Endodermal cell (in vitro differentiated cells): ENCODE measurements at regions not wholly inside any gene's neighbourhood (a gene's known extent, or its start where the extent isn't known, plus 50 kb on each side); places are given as distances from the start of the nearest gene placed in this dataset.

Experiments used
- DNase-seq: peaks from one replicate; pipeline ENCODE4 v3.0.0-alpha.2; 2017
- H3K27ac ChIP-seq: 2 replicates; pipeline ENCODE4 v1.5.1; 2013; ENCODE audit warnings: mild to moderate bottlenecking, low read depth, low read length, moderate library complexity
- H3K27me3 ChIP-seq: 2 replicates; pipeline ENCODE4 v1.6.1; 2013; ENCODE audit warnings: mild to moderate bottlenecking, low read length, moderate library complexity; ENCODE audit not compliant: insufficient read depth, control insufficient read depth, poor library complexity, severe bottlenecking
- H3K36me3 ChIP-seq: 2 replicates; pipeline ENCODE4 v1.7.0; 2013; ENCODE audit warnings: mild to moderate bottlenecking, low read length, moderate library complexity; ENCODE audit not compliant: control insufficient read depth, insufficient read depth
- H3K4me1 ChIP-seq: one replicate; pipeline ENCODE4 v1.7.0; 2013; ENCODE audit warnings: low read length; ENCODE audit not compliant: control insufficient read depth, insufficient read depth
- H3K4me3 ChIP-seq: 2 replicates; pipeline ENCODE4 v1.5.1; 2013; ENCODE audit warnings: mild to moderate bottlenecking, low read length, moderate library complexity
- H3K9ac ChIP-seq: 2 replicates; pipeline ENCODE4 v1.6.1; 2013; ENCODE audit warnings: mild to moderate bottlenecking, low read length, moderate library complexity; ENCODE audit not compliant: poor library complexity, severe bottlenecking; ENCODE audit errors: extremely low read depth
- H3K9me3 ChIP-seq: 2 replicates; pipeline ENCODE4 v1.6.1; 2013; ENCODE audit warnings: mild to moderate bottlenecking, low read length, moderate library complexity; ENCODE audit not compliant: control insufficient read depth
- H3K27ac Mint-ChIP-seq: 2 replicates; pipeline ENCODE4 v1.8.0; 2020; ENCODE audit warnings: mixed read lengths
- H3K27me3 Mint-ChIP-seq: 2 replicates; pipeline ENCODE4 v1.8.0; 2021; ENCODE audit warnings: mild to moderate bottlenecking, mixed read lengths; ENCODE audit not compliant: insufficient read depth
- H3K36me3 Mint-ChIP-seq: 2 replicates; pipeline ENCODE4 v1.8.0; 2020; ENCODE audit warnings: low read depth, mixed read lengths
- H3K4me1 Mint-ChIP-seq: 2 replicates; pipeline ENCODE4 v1.8.0; 2020; ENCODE audit warnings: mixed read lengths
- H3K4me3 Mint-ChIP-seq: 2 replicates; pipeline ENCODE4 v1.8.0; 2020; ENCODE audit warnings: mild to moderate bottlenecking, moderate library complexity, mixed read lengths
- H3K9me3 Mint-ChIP-seq: 2 replicates; pipeline ENCODE4 v1.8.0; 2020; ENCODE audit warnings: mild to moderate bottlenecking, mixed read lengths
- WGBS, 2 experiments: methylation state at CpG; one replicate each; pipeline versions ENCODE4 v1.1.5 to v1.1.7; 2013; ENCODE audit warnings: missing lambda C conversion rate in 2 of 2, mixed read lengths in 1 of 2; ENCODE audit not compliant: insufficient coverage in 1 of 2, insufficient read length in 1 of 2; 5-methylcytosine and 5-hydroxymethylcytosine counted together
- TF ChIP-seq, protein P1 (sequence below): fragments of 200-600 bp; sonication (generic); conservative IDR thresholded peaks from 2 replicates; pipeline ENCODE4 v1.5.0; 2021; ENCODE audit warnings: antibody characterized with exemption, mild to moderate bottlenecking

DNA sequence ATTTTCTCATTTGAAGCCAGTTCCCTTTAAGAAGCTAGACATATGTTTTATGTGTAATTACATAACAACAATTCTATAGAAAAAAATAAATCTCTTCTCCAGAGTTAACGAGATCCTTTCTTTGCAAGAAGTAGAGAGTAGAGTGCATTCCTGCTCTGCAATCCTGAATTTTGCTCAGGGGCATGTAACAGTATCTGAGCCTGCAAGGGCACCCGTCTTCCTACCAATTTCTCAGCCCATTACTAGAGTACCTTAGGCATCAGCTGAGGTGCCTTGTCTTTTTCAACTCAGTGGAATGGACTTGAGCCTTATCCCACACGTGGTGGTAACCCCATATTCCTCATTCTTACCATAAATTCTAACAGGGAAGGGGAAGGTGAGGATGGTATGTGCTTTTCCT, 205.9 kb downstream of the IKZF2 start:
- Mint-ChIP-seq H3K4me3 (no peak overlapping the region), H3K27ac (no peak overlapping the region), H3K9me3 (no peaks in the 10 kb centered on the region), H3K4me1 (peaks cover 44% of the 10 kb centered on the region), H3K36me3 (no peaks in the 10 kb centered on the region), H3K27me3 (no peaks in the 10 kb centered on the region)
- peaks cover 16% of the 10 kb centered on the region for H3K4me1 ChIP-seq
- WGBS, 2 experiments = 68 to 89% methylated on average over 2 to 3 of the region's 3 CpGs
- H3K27ac ChIP-seq = no peak overlapping the region
- no peaks in the 10 kb centered on the region for H3K36me3 ChIP-seq
- no peak overlapping the region for H3K9ac ChIP-seq
- TF ChIP-seq, protein P1, sequence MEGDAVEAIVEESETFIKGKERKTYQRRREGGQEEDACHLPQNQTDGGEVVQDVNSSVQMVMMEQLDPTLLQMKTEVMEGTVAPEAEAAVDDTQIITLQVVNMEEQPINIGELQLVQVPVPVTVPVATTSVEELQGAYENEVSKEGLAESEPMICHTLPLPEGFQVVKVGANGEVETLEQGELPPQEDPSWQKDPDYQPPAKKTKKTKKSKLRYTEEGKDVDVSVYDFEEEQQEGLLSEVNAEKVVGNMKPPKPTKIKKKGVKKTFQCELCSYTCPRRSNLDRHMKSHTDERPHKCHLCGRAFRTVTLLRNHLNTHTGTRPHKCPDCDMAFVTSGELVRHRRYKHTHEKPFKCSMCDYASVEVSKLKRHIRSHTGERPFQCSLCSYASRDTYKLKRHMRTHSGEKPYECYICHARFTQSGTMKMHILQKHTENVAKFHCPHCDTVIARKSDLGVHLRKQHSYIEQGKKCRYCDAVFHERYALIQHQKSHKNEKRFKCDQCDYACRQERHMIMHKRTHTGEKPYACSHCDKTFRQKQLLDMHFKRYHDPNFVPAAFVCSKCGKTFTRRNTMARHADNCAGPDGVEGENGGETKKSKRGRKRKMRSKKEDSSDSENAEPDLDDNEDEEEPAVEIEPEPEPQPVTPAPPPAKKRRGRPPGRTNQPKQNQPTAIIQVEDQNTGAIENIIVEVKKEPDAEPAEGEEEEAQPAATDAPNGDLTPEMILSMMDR = no peak
- DNase-seq = no peak
- no peak overlapping the region for H3K4me3 ChIP-seq
- no peaks in the 10 kb centered on the region for H3K27me3 ChIP-seq
- H3K9me3 ChIP-seq = no peaks in the 10 kb centered on the region

DNA sequence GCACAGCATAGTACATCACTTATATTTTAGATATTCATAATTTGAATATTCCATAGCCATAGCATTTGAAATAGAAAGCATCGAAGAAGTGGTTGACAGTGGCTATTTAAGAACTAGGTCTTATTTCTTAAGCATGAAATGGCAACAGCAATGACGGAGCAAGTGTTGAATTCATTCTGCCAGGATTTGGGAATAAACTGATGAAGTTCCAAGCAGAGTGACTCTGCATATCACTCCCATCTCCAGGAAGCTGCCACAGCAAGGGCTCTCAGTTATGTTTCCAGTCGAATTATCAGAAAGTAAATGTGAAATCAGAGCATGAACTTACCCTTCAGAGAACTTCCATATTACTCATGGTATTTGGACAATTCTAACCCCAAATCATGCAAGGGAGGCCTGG, 208.1 kb downstream of the IKZF2 start:
- Histone ChIP-seq H3K27me3 (no peaks in the 10 kb centered on the region), H3K4me1 (peaks cover 12% of the 10 kb centered on the region), H3K9me3 (no peaks in the 10 kb centered on the region), H3K36me3 (no peaks in the 10 kb centered on the region), H3K4me3 (no peak overlapping the region), H3K27ac (no peak overlapping the region), H3K9ac (no peak overlapping the region)
- Mint-ChIP-seq H3K27me3 (no peaks in the 10 kb centered on the region), H3K27ac (no peak overlapping the region), H3K9me3 (no peaks in the 10 kb centered on the region), H3K4me3 (no peak overlapping the region), H3K36me3 (no peaks in the 10 kb centered on the region), H3K4me1 (peaks cover 49% of the 10 kb centered on the region)
- DNase-seq = no peak
- WGBS, 2 experiments = 87 to 98% methylated on average over 3 of the region's 3 CpGs
- TF ChIP-seq, protein P1 = no peak

DNA sequence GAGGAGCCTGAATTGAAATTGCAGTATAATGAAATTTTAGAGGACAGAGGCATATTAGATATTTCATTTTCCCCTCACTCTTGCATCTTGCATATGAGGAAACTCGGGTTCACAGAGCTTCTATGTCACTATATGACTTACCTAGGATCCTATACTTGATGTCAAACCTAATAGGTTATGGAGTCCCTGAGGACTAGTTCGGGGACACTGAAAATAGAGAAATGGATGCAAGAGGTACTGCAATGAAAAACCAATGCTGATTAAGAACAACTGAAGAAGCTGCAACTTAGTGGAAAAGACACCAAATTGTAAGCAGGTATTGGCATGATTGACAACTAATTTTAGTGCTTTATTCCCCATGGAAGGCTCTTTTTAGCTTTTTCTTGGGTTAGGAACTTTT, 210.1 kb downstream of the IKZF2 start:
- H3K4me3 Mint-ChIP-seq = no peak overlapping the region
- no peaks in the 10 kb centered on the region for H3K27me3 ChIP-seq
- H3K27ac Mint-ChIP-seq = peak overlapping the region; percentile 86
- no peaks in the 10 kb centered on the region for H3K36me3 ChIP-seq
- H3K4me3 ChIP-seq = no peak overlapping the region
- H3K4me1 ChIP-seq = peaks cover 12% of the 10 kb centered on the region
- peaks cover 47% of the 10 kb centered on the region for H3K4me1 Mint-ChIP-seq
- H3K9me3 Mint-ChIP-seq = no peaks in the 10 kb centered on the region
- H3K27ac ChIP-seq = no peak overlapping the region
- no peak for DNase-seq
- no peaks in the 10 kb centered on the region for H3K27me3 Mint-ChIP-seq
- H3K36me3 Mint-ChIP-seq = no peaks in the 10 kb centered on the region
- no peak overlapping the region for H3K9ac ChIP-seq
- TF ChIP-seq, protein P1 = no peak
- no peaks in the 10 kb centered on the region for H3K9me3 ChIP-seq
- 75 to 84% methylated on average over 1 to 2 of the region's 2 CpGs for WGBS, 2 experiments
